Gastroesophageal sphincter (tissue), 4 donors: ENCODE measurements at regions not wholly inside any gene's neighbourhood (a gene's known extent, or its start where the extent isn't known, plus 50 kb on each side); places are given as distances from the start of the nearest gene placed in this dataset.

ENCODE experiments used
- ATAC-seq: fragments of 150-250 bp; one replicate; pipeline ENCODE4 v1.9.1; 2016; ENCODE audit warnings: mild to moderate bottlenecking, moderate library complexity
- H3K27ac ChIP-seq, 4 donors: fragments of 200-600 bp; sonication (generic) in 3 of 4; 1 replicate in 3 of 4; 2 replicates in 1 of 4; pipeline ENCODE4 v1.5.1; 2016 to 2019
- H3K27me3 ChIP-seq: fragments of 200-600 bp; sonication (generic); one replicate; pipeline ENCODE4 v1.5.1; 2019
- H3K36me3 ChIP-seq, 2 donors: fragments of 200-600 bp; sonication (generic); one replicate each; pipeline ENCODE4 v1.5.1; 2019; ENCODE audit warnings: control low read depth in 1 of 2
- H3K4me1 ChIP-seq, 3 donors: fragments of 200-600 bp; sonication (generic); 1 replicate in 2 of 3; 2 replicates in 1 of 3; pipeline ENCODE4 v1.5.1; 2016 to 2019; ENCODE audit warnings: control low read depth in 2 of 3
- H3K4me3 ChIP-seq, 2 donors: fragments of 200-600 bp; sonication (generic); one replicate each; pipeline ENCODE4 v1.5.1; 2019; ENCODE audit warnings: mild to moderate bottlenecking in 1 of 2, moderate library complexity in 1 of 2
- H3K9me3 ChIP-seq, 3 donors: fragments of 200-600 bp; sonication (generic); one replicate each; pipeline ENCODE4 v1.5.1; 2017 to 2019; ENCODE audit warnings: control low read depth in 2 of 3
- EP300 ChIP-seq: sonication (generic); formaldehyde crosslinking; IDR thresholded peaks from one replicate; pipeline ENCODE4 v1.6.1; 2017; ENCODE audit warnings: antibody characterized with exemption, mild to moderate bottlenecking
- POLR2A ChIP-seq, 2 donors: fragments of 450-650 bp; IDR thresholded peaks; one replicate each; pipeline ENCODE4 v1.6.1; 2017; ENCODE audit warnings: antibody characterized with exemption in 2 of 2, mild to moderate bottlenecking in 2 of 2, moderate library complexity in 1 of 2
- POLR2AphosphoS5 ChIP-seq: sonication (generic); formaldehyde crosslinking; IDR thresholded peaks from one replicate; pipeline ENCODE4 v1.6.1; 2017; ENCODE audit warnings: antibody characterized with exemption
- WGBS, 2 donors: methylation state at CpG; one replicate each; pipeline ENCODE4 v1.1.5; 2018; ENCODE audit warnings: low coverage in 1 of 2; 5-methylcytosine and 5-hydroxymethylcytosine counted together
- TF ChIP-seq, protein P1 (sequence below), 4 experiments: fragments of 200-600 bp in 2 of 4; fragments of 450-650 bp in 2 of 4; sonication (generic) in 1 of 4; IDR thresholded peaks; one replicate each; pipeline ENCODE4 v1.5.1; 2017 to 2019; ENCODE audit warnings: antibody characterized with exemption in 4 of 4, mild to moderate bottlenecking in 2 of 4, moderate library complexity in 2 of 4

DNA sequence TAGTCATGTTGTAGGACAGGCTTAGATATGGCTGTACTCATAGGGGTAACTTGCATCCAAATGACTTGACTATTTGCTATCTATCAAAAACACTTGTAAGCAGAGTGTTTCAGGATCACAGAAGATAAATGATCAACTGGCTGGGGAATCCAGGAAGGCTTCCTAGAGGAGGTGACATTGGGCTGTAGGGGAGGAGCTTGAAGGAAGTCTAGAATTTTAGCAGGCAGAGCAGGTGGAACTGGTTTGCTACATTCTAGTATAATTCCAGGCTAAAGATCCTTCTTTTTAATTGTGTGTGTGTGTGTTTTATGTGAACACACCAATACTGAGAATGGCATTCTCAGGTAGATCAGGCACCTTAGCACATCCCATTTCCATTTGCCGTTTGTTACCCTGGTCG, 380.3 kb downstream of the MCTP2 start:
- no peak for ATAC-seq
- H3K4me3 ChIP-seq = no peak overlapping the region
- WGBS, 2 donors = 100% methylated on average over 2 of the region's 2 CpGs
- no peak overlapping the region for H3K27ac ChIP-seq
- H3K4me1 ChIP-seq = no peaks in the 10 kb centered on the region
- H3K9me3 ChIP-seq = no peaks in the 10 kb centered on the region
- no peaks in the 10 kb centered on the region for H3K27me3 ChIP-seq
- H3K36me3 ChIP-seq = no peaks in the 10 kb centered on the region
- TF ChIP-seq POLR2A (IDR thresholded peaks at IDR 0.05) (no peak), POLR2AphosphoS5 (no peak), EP300 (no peak)
- TF ChIP-seq, protein P1, sequence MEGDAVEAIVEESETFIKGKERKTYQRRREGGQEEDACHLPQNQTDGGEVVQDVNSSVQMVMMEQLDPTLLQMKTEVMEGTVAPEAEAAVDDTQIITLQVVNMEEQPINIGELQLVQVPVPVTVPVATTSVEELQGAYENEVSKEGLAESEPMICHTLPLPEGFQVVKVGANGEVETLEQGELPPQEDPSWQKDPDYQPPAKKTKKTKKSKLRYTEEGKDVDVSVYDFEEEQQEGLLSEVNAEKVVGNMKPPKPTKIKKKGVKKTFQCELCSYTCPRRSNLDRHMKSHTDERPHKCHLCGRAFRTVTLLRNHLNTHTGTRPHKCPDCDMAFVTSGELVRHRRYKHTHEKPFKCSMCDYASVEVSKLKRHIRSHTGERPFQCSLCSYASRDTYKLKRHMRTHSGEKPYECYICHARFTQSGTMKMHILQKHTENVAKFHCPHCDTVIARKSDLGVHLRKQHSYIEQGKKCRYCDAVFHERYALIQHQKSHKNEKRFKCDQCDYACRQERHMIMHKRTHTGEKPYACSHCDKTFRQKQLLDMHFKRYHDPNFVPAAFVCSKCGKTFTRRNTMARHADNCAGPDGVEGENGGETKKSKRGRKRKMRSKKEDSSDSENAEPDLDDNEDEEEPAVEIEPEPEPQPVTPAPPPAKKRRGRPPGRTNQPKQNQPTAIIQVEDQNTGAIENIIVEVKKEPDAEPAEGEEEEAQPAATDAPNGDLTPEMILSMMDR (IDR thresholded peaks at IDR 0.05) = no peak

DNA sequence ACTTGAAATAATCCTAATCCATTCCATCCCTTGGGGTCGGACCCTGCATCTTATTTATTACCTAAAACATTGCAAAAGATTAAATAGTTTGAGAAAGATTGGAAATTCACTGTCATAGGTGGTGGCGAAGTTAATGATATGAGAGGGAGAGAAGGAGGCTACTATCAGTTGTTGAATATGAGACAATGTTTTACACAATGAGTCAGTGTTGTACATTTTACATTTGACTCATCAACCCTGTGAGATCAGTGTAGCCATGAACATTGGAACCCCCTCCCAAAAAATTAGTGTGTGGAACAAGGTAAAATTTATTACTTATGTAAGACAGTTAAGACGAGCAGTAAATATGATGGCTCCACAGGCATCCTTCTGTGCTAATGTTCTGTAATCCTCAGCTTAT, 384.3 kb downstream of the MCTP2 start:
- 83 to 100% methylated on average over 2 to 3 of the region's 3 CpGs for WGBS, 2 donors
- Histone ChIP-seq H3K9me3 (no peaks in the 10 kb centered on the region), H3K4me1 (no peaks in the 10 kb centered on the region), H3K4me3 (no peak overlapping the region), H3K36me3 (no peaks in the 10 kb centered on the region), H3K27ac (no peak overlapping the region), H3K27me3 (no peaks in the 10 kb centered on the region)
- TF ChIP-seq, protein P1 (IDR thresholded peaks at IDR 0.05) = no peak
- TF ChIP-seq EP300 (no peak), POLR2A (IDR thresholded peaks at IDR 0.05) (no peak), POLR2AphosphoS5 (no peak)
- ATAC-seq = no peak

DNA sequence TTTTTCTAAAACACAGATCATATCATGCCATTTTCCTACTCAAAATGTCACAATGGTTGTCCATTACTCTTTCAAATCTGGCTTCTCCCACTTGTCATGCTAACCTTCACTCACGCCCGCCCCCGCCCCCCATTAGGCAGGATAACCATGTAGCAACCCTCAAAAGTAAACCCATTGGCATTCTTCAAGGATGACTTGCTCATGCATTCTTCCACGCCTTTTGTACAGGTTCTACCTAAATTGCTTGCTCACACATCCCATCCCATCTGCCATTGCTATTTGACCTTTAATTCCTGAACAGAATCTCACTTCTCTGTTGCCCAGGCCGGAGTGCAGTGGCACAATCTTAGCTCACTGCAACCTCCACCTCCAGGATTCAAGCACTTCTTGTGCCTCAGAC, 389.3 kb downstream of the MCTP2 start:
- no peaks in the 10 kb centered on the region for H3K27me3 ChIP-seq
- no peaks in the 10 kb centered on the region for H3K36me3 ChIP-seq
- H3K4me3 ChIP-seq = no peak overlapping the region
- no peak for ATAC-seq
- TF ChIP-seq POLR2AphosphoS5 (no peak), POLR2A (IDR thresholded peaks at IDR 0.05) (no peak), EP300 (no peak)
- TF ChIP-seq, protein P1 (IDR thresholded peaks at IDR 0.05) = no peak
- H3K27ac ChIP-seq = no peak overlapping the region
- no peaks in the 10 kb centered on the region for H3K4me1 ChIP-seq
- H3K9me3 ChIP-seq = no peaks in the 10 kb centered on the region
- WGBS, 2 donors = 96 to 100% methylated on average over 2 to 4 of the region's 5 CpGs

DNA sequence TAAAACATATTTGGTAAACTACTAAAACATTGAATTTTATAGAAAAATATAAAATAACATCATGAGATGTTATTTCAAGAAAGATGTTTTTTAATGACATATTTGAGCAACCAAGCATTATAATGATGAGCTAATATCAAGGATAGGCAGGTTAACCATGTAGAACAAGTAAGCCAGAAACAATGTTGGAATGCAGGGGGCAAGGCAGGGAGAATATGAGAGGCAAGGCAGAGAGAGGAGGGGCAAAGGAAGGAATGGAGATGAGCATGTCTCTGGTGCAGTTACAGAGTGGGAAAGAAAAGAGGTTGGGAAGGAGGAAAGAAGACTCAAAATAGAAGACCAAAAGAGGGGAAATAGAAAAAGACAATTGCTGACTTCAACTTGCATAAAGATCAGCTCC, 390.4 kb downstream of the MCTP2 start:
- no peaks in the 10 kb centered on the region for H3K36me3 ChIP-seq
- H3K4me3 ChIP-seq = no peak overlapping the region
- H3K27ac ChIP-seq = no peak overlapping the region
- H3K4me1 ChIP-seq = no peaks in the 10 kb centered on the region
- no peaks in the 10 kb centered on the region for H3K27me3 ChIP-seq
- ATAC-seq = no peak
- H3K9me3 ChIP-seq = no peaks in the 10 kb centered on the region
- TF ChIP-seq EP300 (no peak), POLR2A (IDR thresholded peaks at IDR 0.05) (no peak), POLR2AphosphoS5 (no peak)
- TF ChIP-seq, protein P1 (IDR thresholded peaks at IDR 0.05) = no peak

DNA sequence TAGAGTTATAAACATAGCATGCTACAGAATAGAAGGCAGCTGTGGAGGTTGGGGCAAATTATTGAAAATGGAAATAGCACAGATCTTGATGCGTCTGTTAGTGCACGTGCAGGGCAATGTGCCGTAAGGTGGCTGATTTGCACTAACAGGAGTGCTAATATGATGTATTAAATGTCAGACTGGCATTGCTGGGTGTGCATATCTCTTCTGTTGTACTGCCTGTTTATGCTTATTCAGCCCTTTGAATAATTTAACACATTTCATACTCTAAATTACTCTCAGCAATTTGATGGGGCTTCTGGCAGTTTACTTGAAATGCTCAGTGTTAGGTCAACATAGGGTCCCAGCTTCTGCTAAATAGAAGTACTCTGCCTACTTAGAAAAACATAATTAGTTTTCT, 395.6 kb downstream of the MCTP2 start:
- no peak for ATAC-seq
- WGBS, 2 donors = 85 to 100% methylated on average over 3 of the region's 3 CpGs
- H3K27me3 ChIP-seq = no peaks in the 10 kb centered on the region
- no peak for TF ChIP-seq EP300
- TF ChIP-seq, protein P1 (IDR thresholded peaks at IDR 0.05) = no peak
- no peak for TF ChIP-seq POLR2A (IDR thresholded peaks at IDR 0.05)
- no peak for TF ChIP-seq POLR2AphosphoS5
- H3K36me3 ChIP-seq = no peaks in the 10 kb centered on the region
- no peaks in the 10 kb centered on the region for H3K9me3 ChIP-seq
- no peak overlapping the region for H3K4me3 ChIP-seq
- H3K4me1 ChIP-seq = no peaks in the 10 kb centered on the region
- H3K27ac ChIP-seq = no peak overlapping the region
